Pancreas (tissue), 10 donors: ENCODE measurements at regions not wholly inside any gene's neighbourhood (a gene's known extent, or its start where the extent isn't known, plus 50 kb on each side); places are given as distances from the start of the nearest gene placed in this dataset.

Source experiments
- ATAC-seq, 4 donors: fragments of 200-7000 bp; cut with Tn5 transposase; one replicate each; pipeline versions ENCODE4 v1.8.0 to v1.9.1; 2020; ENCODE audit warnings: mild to moderate bottlenecking in 4 of 4, moderate library complexity in 4 of 4
- DNase-seq, 6 donors: peaks; one replicate each; pipeline ENCODE4 v3.0.0-alpha.2; 2020
- FAIRE-seq: peaks from 2 replicates; lab custom pipeline; 2012; peaks lifted over from hg19 to GRCh38; lab: Jason Lieb, UNC
- H3K27ac ChIP-seq, 4 donors: fragments of 200-600 bp; sonication (generic); 1 replicate in 3 of 4; 2 replicates in 1 of 4; pipeline versions ENCODE4 v1.5.0 to v1.8.0; 2020
- H3K27me3 ChIP-seq, 4 donors: fragments of 200-600 bp; one replicate each; pipeline ENCODE4 v1.8.0; 2021
- H3K36me3 ChIP-seq, 3 donors: fragments of 200-600 bp; sonication (generic) in 1 of 3; one replicate each; pipeline versions ENCODE4 v1.5.0 to v1.8.0; 2020 to 2021
- H3K4me1 ChIP-seq, 3 donors: fragments of 200-600 bp; one replicate each; pipeline ENCODE4 v1.8.0; 2021
- H3K4me3 ChIP-seq, 4 donors: fragments of 200-600 bp; sonication (generic) in 2 of 4; one replicate each; pipeline versions ENCODE4 v1.5.0 to v1.8.0; 2020 to 2021
- H3K9me3 ChIP-seq, 4 donors: fragments of 200-600 bp; one replicate each; pipeline ENCODE4 v1.8.0; 2021
- WGBS, 2 donors: extraction: QIAGEN DNeasy Blood & Tissue Kit; methylation state at CpG; one replicate each; pipeline ENCODE4 v1.1.7; 2013; 5-methylcytosine and 5-hydroxymethylcytosine counted together
- intact Hi-C, 3 donors: fragments of 100-400 bp; cut with DNase I; formaldehyde crosslinking; loops; one replicate each; pipeline versions ENCODE4 v1.11.1 to v1.14.2; 2022
- TF ChIP-seq, protein P1 (sequence below), 4 donors: fragments of 200-600 bp; sonication (generic) in 3 of 4; IDR thresholded peaks; one replicate each; pipeline versions ENCODE4 v1.5.0 to v1.8.0; 2021; ENCODE audit warnings: antibody characterized with exemption in 4 of 4
- donor health status: healthy with polysubstance abuse.
- donor health status: DM: no; HTN: no; CAD: no; lungs with moderate emphysema.
- donor health status: DM: no; HTN: no; CAD: no.
- donor health status: control.
- donor health status: control.
- donor health status: Bipolar disorder and iron deficiency.
- donor health status: DM: yes; HTN: yes; CAD: no.
- donor health status: DM: no; HTN: no; CAD: no.
- donor health status: DM: no; HTN: no; CAD: no.
- donor health status: DM: yes; HTN: yes; CAD: no.

GRCh38 chr3:154990543-154990942, 89.6 kb upstream of the MME start:
- DNase-seq (no peak), ATAC-seq (no peak), FAIRE-seq (no peak)
- H3K36me3 ChIP-seq = no peaks in the 10 kb centered on the region
- H3K27me3 ChIP-seq = no peaks in the 10 kb centered on the region
- no peak overlapping the region for H3K4me3 ChIP-seq
- no peaks in the 10 kb centered on the region for H3K4me1 ChIP-seq
- no peak overlapping the region for H3K27ac ChIP-seq
- intact Hi-C loops = no loop called here
- H3K9me3 ChIP-seq = peaks cover 0 to 4% (median 0%) of the 10 kb centered on the region in 4 donors
- TF ChIP-seq, protein P1, sequence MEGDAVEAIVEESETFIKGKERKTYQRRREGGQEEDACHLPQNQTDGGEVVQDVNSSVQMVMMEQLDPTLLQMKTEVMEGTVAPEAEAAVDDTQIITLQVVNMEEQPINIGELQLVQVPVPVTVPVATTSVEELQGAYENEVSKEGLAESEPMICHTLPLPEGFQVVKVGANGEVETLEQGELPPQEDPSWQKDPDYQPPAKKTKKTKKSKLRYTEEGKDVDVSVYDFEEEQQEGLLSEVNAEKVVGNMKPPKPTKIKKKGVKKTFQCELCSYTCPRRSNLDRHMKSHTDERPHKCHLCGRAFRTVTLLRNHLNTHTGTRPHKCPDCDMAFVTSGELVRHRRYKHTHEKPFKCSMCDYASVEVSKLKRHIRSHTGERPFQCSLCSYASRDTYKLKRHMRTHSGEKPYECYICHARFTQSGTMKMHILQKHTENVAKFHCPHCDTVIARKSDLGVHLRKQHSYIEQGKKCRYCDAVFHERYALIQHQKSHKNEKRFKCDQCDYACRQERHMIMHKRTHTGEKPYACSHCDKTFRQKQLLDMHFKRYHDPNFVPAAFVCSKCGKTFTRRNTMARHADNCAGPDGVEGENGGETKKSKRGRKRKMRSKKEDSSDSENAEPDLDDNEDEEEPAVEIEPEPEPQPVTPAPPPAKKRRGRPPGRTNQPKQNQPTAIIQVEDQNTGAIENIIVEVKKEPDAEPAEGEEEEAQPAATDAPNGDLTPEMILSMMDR (IDR thresholded peaks at IDR 0.05) = no peak

DNA sequence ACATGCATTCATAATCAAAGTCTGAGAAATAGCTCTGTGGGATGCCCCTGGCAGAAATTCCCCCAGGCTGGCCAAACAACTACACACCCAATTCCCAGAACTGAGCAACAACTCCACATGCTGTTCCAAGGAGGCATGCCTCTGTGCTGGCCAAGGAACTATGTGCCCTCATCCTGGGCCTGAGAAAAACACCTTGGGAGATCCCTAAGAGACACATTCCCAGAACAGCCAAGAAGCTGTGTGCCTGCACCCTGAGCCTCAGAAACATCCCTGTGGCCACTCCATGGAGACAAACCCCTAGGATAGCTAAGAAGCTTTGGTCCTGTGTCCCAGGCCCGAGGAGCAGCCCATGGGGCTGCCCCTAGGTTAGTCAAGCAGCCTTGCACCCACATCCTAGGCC, 92.3 kb upstream of the MME start:
- Histone ChIP-seq H3K9me3 (peaks cover 0 to 4% (median 0%) of the 10 kb centered on the region in 4 donors), H3K36me3 (no peaks in the 10 kb centered on the region), H3K4me3 (no peak overlapping the region), H3K27me3 (no peaks in the 10 kb centered on the region), H3K27ac (no peak overlapping the region), H3K4me1 (no peaks in the 10 kb centered on the region)
- no peak for ATAC-seq
- intact Hi-C loops = no loop called here
- no peak for FAIRE-seq
- DNase-seq = no peak
- 53 to 75% methylated on average over 1 of the region's 1 CpG for WGBS, 2 donors
- TF ChIP-seq, protein P1 (IDR thresholded peaks at IDR 0.05) = no peak

- ATAC-seq = no peak
Observed at GRCh38 chr3:154981664-154982063, 98.5 kb upstream of the MME start.

GRCh38 chr3:154981201-154981600, 98.9 kb upstream of the MME start:
- no peak overlapping the region for H3K4me3 ChIP-seq
- peaks cover 0 to 5% (median 0%) of the 10 kb centered on the region in 3 donors for H3K4me1 ChIP-seq
- DNase-seq (no peak), ATAC-seq (no peak), FAIRE-seq (no peak)
- no peak overlapping the region for H3K27ac ChIP-seq
- intact Hi-C loops = no loop called here
- H3K9me3 ChIP-seq = no peaks in the 10 kb centered on the region
- H3K27me3 ChIP-seq = no peaks in the 10 kb centered on the region
- no peaks in the 10 kb centered on the region for H3K36me3 ChIP-seq
- TF ChIP-seq, protein P1 (IDR thresholded peaks at IDR 0.05) = no peak

More at GRCh38 chr3:154981664-154982063, 98.5 kb upstream of the MME start:
- Histone ChIP-seq H3K27ac (no peak overlapping the region), H3K4me1 (peaks cover 0 to 5% (median 0%) of the 10 kb centered on the region in 3 donors), H3K4me3 (no peak overlapping the region), H3K36me3 (no peaks in the 10 kb centered on the region), H3K9me3 (no peaks in the 10 kb centered on the region), H3K27me3 (no peaks in the 10 kb centered on the region)
- no peak for DNase-seq
- no peak for FAIRE-seq
- 9 to 20% methylated on average over 1 of the region's 1 CpG for WGBS, 2 donors
- TF ChIP-seq, protein P1 (IDR thresholded peaks at IDR 0.05) = no peak
- intact Hi-C loops = no loop called here

- Histone ChIP-seq H3K9me3 (no peaks in the 10 kb centered on the region), H3K27me3 (no peaks in the 10 kb centered on the region), H3K27ac (no peak overlapping the region), H3K4me1 (peaks cover 0 to 5% (median 0%) of the 10 kb centered on the region in 3 donors), H3K4me3 (no peak overlapping the region), H3K36me3 (no peaks in the 10 kb centered on the region)
- TF ChIP-seq, protein P1 (IDR thresholded peaks at IDR 0.05) = no peak
- intact Hi-C loops = no loop called here
- 90 to 95% methylated on average over 5 of the region's 5 CpGs for WGBS, 2 donors
- FAIRE-seq = no peak
- DNase-seq = no peak
- no peak for ATAC-seq
Observed at GRCh38 chr3:154979331-154979730, 100.8 kb upstream of the MME start.
